ENCODE measurements at regions not wholly inside any gene's neighbourhood (a gene's known extent, or its start where the extent isn't known, plus 50 kb on each side); places are given as distances from the start of the nearest gene placed in this dataset.
"Not testable (repeated sequence)": the region's sequence is repeated elsewhere in the genome, so short reads cannot be mapped to it uniquely, and the experiment has no call there.

- intact Hi-C loops (cut with micrococcal nuclease), result no loop called here
- H3K27me3 Mint-ChIP-seq, result no peaks in the 10 kb centered on the region
- CTCF ChIA-PET, result no interaction called here
- no peaks in the 10 kb centered on the region for H3K4me1 Mint-ChIP-seq
- H3K4me3 Mint-ChIP-seq, result no peak overlapping the region
- no peak for TF ChIP-seq CTCF (IDR thresholded peaks at IDR 0.05)
- no peaks in the 10 kb centered on the region for H3K36me3 Mint-ChIP-seq (ENCODE audit: low read depth)
- ATAC-seq (ENCODE audit: low read depth) (no peak), DNase-seq (no peak)
- POLR2A ChIA-PET, result no interaction called here
- no peak overlapping the region for H3K27ac Mint-ChIP-seq
- peaks cover 5% of the 10 kb centered on the region for H3K9me3 Mint-ChIP-seq
These were observed 912.4 kb upstream of the ATXN7L3B start for GRCh38 chr12:73625226-73625625.

GRCh38 chr12:73629171-73629570, 908.5 kb upstream of the ATXN7L3B start:
- no peak overlapping the region for H3K27ac Mint-ChIP-seq

GRCh38 chr12:73629893-73630831, 907.5 kb upstream of the ATXN7L3B start:
- POLR2A ChIA-PET, result no interaction called here

More at GRCh38 chr12:73629171-73629570, 908.5 kb upstream of the ATXN7L3B start:
- TF ChIP-seq CTCF (IDR thresholded peaks at IDR 0.05), result no peak
- H3K27me3 Mint-ChIP-seq, result no peaks in the 10 kb centered on the region
- intact Hi-C loops (cut with micrococcal nuclease), result no loop called here
- DNase-seq, result no peak
- ChIA-PET POLR2A (no interaction called here), CTCF (no interaction called here)
- H3K9me3 Mint-ChIP-seq, result no peaks in the 10 kb centered on the region
- H3K36me3 Mint-ChIP-seq (ENCODE audit: low read depth), result no peaks in the 10 kb centered on the region
- no peak overlapping the region for H3K4me3 Mint-ChIP-seq
- H3K4me1 Mint-ChIP-seq, result no peaks in the 10 kb centered on the region
- no peak for ATAC-seq (ENCODE audit: low read depth)

GRCh38 chr12:73632191-73632590, 905.4 kb upstream of the ATXN7L3B start:
- Mint-ChIP-seq H3K4me3 (no peak overlapping the region), H3K4me1 (no peaks in the 10 kb centered on the region), H3K27ac (no peak overlapping the region), H3K9me3 (peaks cover 3% of the 10 kb centered on the region), H3K27me3 (no peaks in the 10 kb centered on the region), H3K36me3 (ENCODE audit: low read depth) (no peaks in the 10 kb centered on the region)
- intact Hi-C loops (cut with micrococcal nuclease), result no loop called here
- CTCF ChIA-PET, result no interaction called here
- POLR2A ChIA-PET, result no interaction called here
- no peak for TF ChIP-seq CTCF (IDR thresholded peaks at IDR 0.05)
- no peak for ATAC-seq (ENCODE audit: low read depth)
- no peak for DNase-seq

More at GRCh38 chr12:73629893-73630831, 907.5 kb upstream of the ATXN7L3B start:
- no peak for TF ChIP-seq CTCF (IDR thresholded peaks at IDR 0.05)
- Mint-ChIP-seq H3K27ac (no peak overlapping the region), H3K4me1 (no peaks in the 10 kb centered on the region), H3K4me3 (no peak overlapping the region), H3K27me3 (no peaks in the 10 kb centered on the region), H3K9me3 (peaks cover 3% of the 10 kb centered on the region), H3K36me3 (ENCODE audit: low read depth) (no peaks in the 10 kb centered on the region)
- ATAC-seq (ENCODE audit: low read depth), result no peak
- CTCF ChIA-PET, result no interaction called here
- DNase-seq, result no peak
- intact Hi-C loops (cut with micrococcal nuclease), result no loop called here

GRCh38 chr12:73632661-73633060, 905.0 kb upstream of the ATXN7L3B start:
- H3K27me3 Mint-ChIP-seq, result no peaks in the 10 kb centered on the region
- POLR2A ChIA-PET, result no interaction called here
- no peak overlapping the region for H3K4me3 Mint-ChIP-seq
- no peak for DNase-seq
- intact Hi-C loops (cut with micrococcal nuclease), result no loop called here
- H3K36me3 Mint-ChIP-seq (ENCODE audit: low read depth), result no peaks in the 10 kb centered on the region
- H3K4me1 Mint-ChIP-seq, result no peaks in the 10 kb centered on the region
- CTCF ChIA-PET, result no interaction called here
- no peak for TF ChIP-seq CTCF (IDR thresholded peaks at IDR 0.05)
- H3K27ac Mint-ChIP-seq, result no peak overlapping the region
- no peak for ATAC-seq (ENCODE audit: low read depth)
- H3K9me3 Mint-ChIP-seq, result peaks cover 3% of the 10 kb centered on the region

- intact Hi-C loops (cut with micrococcal nuclease); H3K36me3 Mint-ChIP-seq (ENCODE audit: low read depth); H3K9me3 Mint-ChIP-seq; H3K27ac Mint-ChIP-seq; ATAC-seq (ENCODE audit: low read depth); CTCF ChIA-PET; H3K27me3 Mint-ChIP-seq; DNase-seq; POLR2A ChIA-PET; H3K4me1 Mint-ChIP-seq; H3K4me3 Mint-ChIP-seq: not testable (repeated sequence)
These were observed 898.2 kb upstream of the ATXN7L3B start for GRCh38 chr12:73639397-73639796.

Measured in activated B cell treated with CpG ODN at 0.5 μM for 24 hours (primary cell).